ENCODE measurements at regions not wholly inside any gene's neighbourhood (a gene's known extent, or its start where the extent isn't known, plus 50 kb on each side); places are given as distances from the start of the nearest gene placed in this dataset.

GRCh38 chr20:58150772-58151171 is 77.7 kb downstream of the ANKRD60 start:
- no peak for TF ChIP-seq CTCF (IDR thresholded peaks at IDR 0.05; ENCODE audit: low read depth, low read length)
- no peak for TF ChIP-seq POLR2A (IDR thresholded peaks at IDR 0.05; ENCODE audit: extremely low read depth, insufficient read length)
- no peak for TF ChIP-seq MAX (IDR thresholded peaks at IDR 0.05; ENCODE audit: low read depth, low read length)
- no peak for TF ChIP-seq MYC (IDR thresholded peaks at IDR 0.05; ENCODE audit: low read depth, low read length)

Data from NB4 (cell line).